Heart left ventricle (tissue), 16 donors: ENCODE measurements at regions not wholly inside any gene's neighbourhood (a gene's known extent, or its start where the extent isn't known, plus 50 kb on each side); places are given as distances from the start of the nearest gene placed in this dataset.

Experiments used
- ATAC-seq, 4 donors: fragments of 200-7000 bp; cut with Tn5 transposase; one replicate each; pipeline ENCODE4 v1.9.1; 2020 to 2022; ENCODE audit warnings: moderate library complexity in 4 of 4, mild to moderate bottlenecking in 3 of 4, moderate number of reproducible peaks in 1 of 4
- DNase-seq, 5 donors: peaks; one replicate each; pipeline ENCODE4 v3.0.0-alpha.2; 2020
- H3K27ac ChIP-seq, 12 donors: fragments of 200-600 bp; sonication (generic) in 4 of 12; one replicate each; pipeline versions ENCODE4 v1.5.0 to v1.8.0; 2016 to 2022; ENCODE audit warnings: mild to moderate bottlenecking in 2 of 12
- H3K27me3 ChIP-seq, 9 donors: fragments of 200-600 bp; sonication (generic) in 2 of 9; one replicate each; pipeline versions ENCODE4 v1.5.1 to v1.8.0; 2016 to 2022; ENCODE audit warnings: mild to moderate bottlenecking in 3 of 9
- H3K36me3 ChIP-seq, 9 donors: fragments of 200-600 bp; sonication (generic) in 2 of 9; one replicate each; pipeline versions ENCODE4 v1.5.0 to v1.8.0; 2018 to 2022; ENCODE audit warnings: mild to moderate bottlenecking in 2 of 9
- H3K4me1 ChIP-seq, 12 donors: fragments of 200-600 bp; sonication (generic) in 4 of 12; one replicate each; pipeline versions ENCODE4 v1.5.0 to v1.8.0; 2016 to 2022; ENCODE audit warnings: mild to moderate bottlenecking in 3 of 12
- H3K4me3 ChIP-seq, 12 donors: fragments of 200-600 bp; sonication (generic) in 4 of 12; one replicate each; pipeline versions ENCODE4 v1.5.0 to v1.8.0; 2017 to 2022; ENCODE audit warnings: mild to moderate bottlenecking in 9 of 12, moderate library complexity in 4 of 12
- H3K9me3 ChIP-seq, 12 donors: fragments of 200-600 bp; sonication (generic) in 4 of 12; one replicate each; pipeline versions ENCODE4 v1.5.0 to v1.8.0; 2016 to 2022; ENCODE audit warnings: mild to moderate bottlenecking in 1 of 12
- CTCF ChIP-seq, 12 donors: fragments of 200-600 bp; sonication (generic) in 4 of 12; IDR thresholded peaks; one replicate each; pipeline versions ENCODE4 v1.5.0 to v1.8.0; 2018 to 2022; ENCODE audit warnings: antibody characterized with exemption in 12 of 12, mild to moderate bottlenecking in 5 of 12
- POLR2A ChIP-seq, 2 donors: fragments of 450-650 bp; IDR thresholded peaks; one replicate each; pipeline ENCODE4 v1.6.1; 2017; ENCODE audit warnings: antibody characterized with exemption in 2 of 2, mild to moderate bottlenecking in 2 of 2, moderate library complexity in 2 of 2
- WGBS, 4 donors: extraction: QIAGEN DNeasy Blood & Tissue Kit in 2 of 4; methylation state at CpG; one replicate each; pipeline versions ENCODE4 v1.1.5 to v1.1.7; 2013 to 2018; 5-methylcytosine and 5-hydroxymethylcytosine counted together
- intact Hi-C, 10 donors: fragments of 100-400 bp; cut with DNase I; formaldehyde crosslinking; loops; one replicate each; pipeline versions ENCODE4 v1.11.1 to v1.14.2; 2022
- donor health status: ischemic (EF 13 %, LVEDD 7.1; RV severe dilation, severe dysfunction).
- donor health status: healthy with polysubstance abuse.
- donor health status: DM: no; HTN: yes; CAD: no.
- donor health status: DM: no; HTN: no; CAD: no.
- donor health status: ischemic (EF 25% LVEDD 6.9; RV normal size, moderate dysfunction).
- donor health status: ischemic (EF 25% LVEDD 5.7; RV mildly dilated, moderate dysfunction).
- donor health status: healthy.
- donor health status: DM: yes; HTN: yes; CAD: no.
- donor health status: ischemic (EF 35%, LVEDD 5.7; RV mildly dilated, moderate dysfunction).
- donor health status: nonischemic (EF 11% LVEDD 7.7; RV severe dilation, severe dysfunction).
- donor health status: DM: yes; HTN: yes; CAD: no.
- donor health status: PGD.
- donor health status: ischemic (EF 29% LVEDD 5.4; RV normal size, mild dysfunction).
- donor health status: nonischemic (EF 23%, LVEDD 6.1; RV moderate dilation, normal function).

GRCh38 chr18:10291568-10291981, 162.9 kb upstream of the APCDD1 start:
- peaks cover 0 to 10% (median 0%) of the 10 kb centered on the region in 12 donors for H3K9me3 ChIP-seq
- DNase-seq (no peak), ATAC-seq (no peak)
- WGBS, 4 donors = 88 to 97% (median 92%) methylated on average over 13 of the region's 13 CpGs
- TF ChIP-seq CTCF (IDR thresholded peaks at IDR 0.05) = no peak
- TF ChIP-seq POLR2A (IDR thresholded peaks at IDR 0.05) = no peak
- H3K27ac ChIP-seq = no peak overlapping the region
- intact Hi-C loops = loop anchor here in 1 of 10 donors (10.0 kb wide), 1 partner anchor 223 kb away; no protein-coding TSS in a partner anchor
- H3K4me1 ChIP-seq = peaks cover 0 to 17% (median 0%) of the 10 kb centered on the region in 12 donors
- no peaks in the 10 kb centered on the region for H3K27me3 ChIP-seq
- no peak overlapping the region for H3K4me3 ChIP-seq
- H3K36me3 ChIP-seq = no peaks in the 10 kb centered on the region

- peaks cover 0 to 22% (median 0%) of the 10 kb centered on the region in 12 donors for H3K4me1 ChIP-seq
- no peaks in the 10 kb centered on the region for H3K36me3 ChIP-seq
- no peaks in the 10 kb centered on the region for H3K27me3 ChIP-seq
- WGBS, 4 donors = 93 to 96% (median 94%) methylated on average over 11 of the region's 11 CpGs
- intact Hi-C loops = loop anchor here in 1 of 10 donors (10.0 kb wide), 1 partner anchor 221 kb away; no protein-coding TSS in a partner anchor
- ATAC-seq (no peak), DNase-seq (no peak)
- H3K4me3 ChIP-seq = no peak overlapping the region
- H3K27ac ChIP-seq = no peak overlapping the region
- peaks cover 0 to 4% (median 0%) of the 10 kb centered on the region in 12 donors for H3K9me3 ChIP-seq
- TF ChIP-seq CTCF (IDR thresholded peaks at IDR 0.05) = no peak
- TF ChIP-seq POLR2A (IDR thresholded peaks at IDR 0.05) = no peak
Observed at GRCh38 chr18:10293966-10294365, 160.5 kb upstream of the APCDD1 start.

- H3K4me3 ChIP-seq = no peak overlapping the region
- H3K27ac ChIP-seq = no peak overlapping the region
- H3K36me3 ChIP-seq = no peaks in the 10 kb centered on the region
- H3K27me3 ChIP-seq = no peaks in the 10 kb centered on the region
- intact Hi-C loops = loop anchor here in 1 of 10 donors (10.0 kb wide), 1 partner anchor 219 kb away; no protein-coding TSS in a partner anchor
- peaks cover 0 to 13% (median 0%) of the 10 kb centered on the region in 12 donors for H3K4me1 ChIP-seq
- WGBS, 4 donors = 55 to 62% (median 61%) methylated on average over 2 of the region's 2 CpGs
- DNase-seq (no peak), ATAC-seq (no peak)
- no peaks in the 10 kb centered on the region for H3K9me3 ChIP-seq
- TF ChIP-seq POLR2A (IDR thresholded peaks at IDR 0.05) (no peak), CTCF (IDR thresholded peaks at IDR 0.05) (no peak)
Observed at GRCh38 chr18:10295751-10296150, 158.7 kb upstream of the APCDD1 start.

GRCh38 chr18:10296491-10296890, 157.9 kb upstream of the APCDD1 start:
- no peaks in the 10 kb centered on the region for H3K27me3 ChIP-seq
- 90 to 96% (median 93%) methylated on average over 11 to 12 of the region's 12 CpGs for WGBS, 4 donors
- no peak overlapping the region for H3K27ac ChIP-seq
- H3K9me3 ChIP-seq = no peaks in the 10 kb centered on the region
- no peak overlapping the region for H3K4me3 ChIP-seq
- DNase-seq (no peak), ATAC-seq (no peak)
- intact Hi-C loops = loop anchor here in 1 of 10 donors (10.0 kb wide), 1 partner anchor 218 kb away; no protein-coding TSS in a partner anchor
- TF ChIP-seq POLR2A (IDR thresholded peaks at IDR 0.05) (no peak), CTCF (IDR thresholded peaks at IDR 0.05) (no peak)
- H3K4me1 ChIP-seq = peaks cover 0 to 7% (median 0%) of the 10 kb centered on the region in 12 donors
- no peaks in the 10 kb centered on the region for H3K36me3 ChIP-seq
